Cardiac septum (tissue), 1 donor: ENCODE measurements at regions not wholly inside any gene's neighbourhood (a gene's known extent, or its start where the extent isn't known, plus 50 kb on each side); places are given as distances from the start of the nearest gene placed in this dataset.
A peak's percentile ranks its signal among the peaks of the same experiment; 100 is the strongest.
"Not testable (repeated sequence)": the region's sequence is repeated elsewhere in the genome, so short reads cannot be mapped to it uniquely, and the experiment has no call there.

ENCODE experiments used
- DNase-seq: peaks from one replicate; pipeline ENCODE4 v3.0.0-alpha.2; 2020; ENCODE audit warnings: low spot score
- intact Hi-C: fragments of 100-400 bp; cut with DNase I; formaldehyde crosslinking; loops from one replicate; pipeline ENCODE4 v1.14.0; 2022
- donor health status: DM: no; HTN: no; CAD: no.

DNA sequence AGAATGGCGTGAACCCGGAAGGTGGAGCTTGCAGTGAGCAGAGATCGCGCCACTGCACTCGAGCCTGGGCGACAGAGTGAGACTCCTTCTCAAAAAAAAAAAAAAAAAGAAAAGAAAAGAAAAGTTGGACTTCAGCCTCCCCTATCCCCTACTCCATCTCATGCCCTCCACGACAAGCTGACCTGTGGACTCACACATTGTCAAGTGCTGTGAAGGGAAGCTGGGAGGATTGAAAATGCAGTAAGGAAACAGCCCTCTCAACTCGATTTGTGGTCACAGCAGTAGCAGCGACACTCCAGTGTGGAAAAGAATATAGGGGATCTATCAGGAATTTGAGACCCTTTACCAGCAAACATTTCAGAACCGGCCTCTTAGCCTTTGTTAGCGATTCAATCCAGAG, 103.6 kb upstream of the SVIL start:
- intact Hi-C loops, result loop anchor here (5.0 kb wide), 4 partner anchors 44 to 211 kb away; no protein-coding TSS in a partner anchor
- no peak for DNase-seq

DNA sequence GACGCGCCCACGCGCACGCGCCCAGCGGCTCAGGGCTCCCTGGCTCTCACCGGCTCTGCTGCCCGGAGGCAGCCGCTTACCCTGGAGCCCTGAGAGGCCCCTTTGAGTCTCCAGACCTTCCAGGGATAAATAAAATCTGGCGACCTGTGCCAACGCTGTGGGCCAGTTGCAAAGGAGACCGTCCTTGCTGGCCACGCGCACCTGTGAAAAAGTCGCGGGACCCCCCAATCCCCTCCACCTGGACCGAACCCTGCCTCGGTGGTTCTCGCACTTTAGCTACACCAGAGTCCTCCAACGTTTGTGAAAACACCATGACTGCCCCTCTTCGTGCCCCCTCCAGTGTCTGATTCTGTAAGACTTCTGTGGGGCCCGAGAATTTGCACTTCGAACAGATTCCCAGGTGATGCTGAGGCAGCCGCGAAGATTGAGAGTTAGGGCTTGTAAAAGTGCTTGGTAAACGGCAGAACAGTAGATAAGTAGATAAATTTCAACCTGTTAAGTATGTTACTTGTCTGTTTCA, 102.4 kb upstream of the SVIL start:
- no peak for DNase-seq
- intact Hi-C loops, result loop anchor here (1.0 to 5.0 kb wide), 5 partner anchors 45 to 210 kb away; no protein-coding TSS in a partner anchor

DNA sequence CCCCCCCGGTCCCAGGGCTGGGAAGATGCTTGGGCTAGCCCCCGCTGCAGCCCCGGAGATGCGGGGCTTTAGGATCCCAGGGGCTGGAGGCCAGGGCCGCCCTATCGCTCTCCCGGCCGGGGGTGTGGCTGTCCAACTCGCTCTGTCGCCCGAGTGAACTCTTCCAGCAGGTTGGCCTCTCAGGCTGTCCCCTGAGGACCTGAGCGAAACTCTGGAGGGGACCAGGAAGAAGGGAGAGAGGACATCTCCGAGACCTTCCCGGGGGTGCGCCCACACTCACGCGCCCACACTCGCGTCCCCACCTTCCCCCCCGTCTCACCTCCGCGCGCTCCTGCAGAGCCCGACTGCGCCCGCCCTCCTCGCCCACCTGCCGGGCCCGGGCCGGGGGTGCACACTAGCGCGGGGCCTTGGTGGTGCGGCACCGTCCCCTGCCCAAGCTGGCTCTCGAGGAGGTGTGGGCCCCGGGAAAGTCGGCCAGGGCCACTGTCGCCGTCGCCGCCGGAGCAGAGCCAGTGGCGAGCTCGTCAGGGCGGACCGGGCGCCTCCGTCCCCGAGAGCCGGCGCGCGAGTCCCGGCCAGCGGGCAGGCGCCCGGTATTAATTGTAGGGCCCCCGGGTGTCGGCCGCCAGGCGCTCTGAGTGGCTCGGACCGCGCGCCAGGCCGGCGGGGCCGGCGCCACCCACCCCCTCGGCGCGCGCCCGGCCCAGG, 101.7 kb upstream of the SVIL start:
- intact Hi-C loops, result loop anchor here (1.0 to 5.0 kb wide), 5 partner anchors 44 to 209 kb away; no protein-coding TSS in a partner anchor
- DNase-seq, result peak; percentile 87

DNA sequence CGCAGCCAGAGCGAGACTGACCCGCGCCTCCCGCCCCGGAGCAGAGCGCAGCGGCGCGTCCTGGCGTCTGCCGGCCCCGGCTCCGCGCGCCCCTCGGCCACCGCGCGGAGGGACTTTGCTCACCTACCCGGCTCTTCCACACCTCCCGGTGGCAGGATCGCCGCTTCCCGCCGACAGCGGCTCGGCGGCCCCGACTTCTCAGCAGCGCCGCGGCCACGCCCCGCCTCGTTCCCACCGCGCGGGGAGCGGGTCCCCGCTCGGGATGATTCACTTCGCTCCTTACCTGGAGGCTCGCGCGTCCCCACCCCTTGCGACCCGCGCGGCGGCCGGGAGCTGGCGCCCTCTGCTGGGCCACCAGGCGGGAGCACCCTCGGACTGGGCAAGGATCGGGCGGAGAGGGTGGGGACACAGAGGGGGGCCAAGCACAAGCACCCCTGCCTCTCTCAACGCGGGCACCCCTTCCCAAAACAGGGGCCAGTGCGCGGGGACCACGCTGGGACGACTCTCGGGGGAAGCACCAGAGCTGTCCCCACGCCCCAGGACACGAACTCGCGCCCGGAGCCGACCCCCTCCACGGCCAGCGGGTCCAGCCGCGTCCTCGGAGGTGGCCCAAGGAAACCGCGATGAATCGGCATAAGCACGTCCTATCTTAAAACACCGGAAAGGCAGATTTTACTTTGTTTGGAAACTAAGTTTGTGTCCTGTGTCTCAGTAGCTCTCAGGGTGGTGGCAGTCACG, 101.0 kb upstream of the SVIL start:
- peak; percentile 97 for DNase-seq
- intact Hi-C loops, result loop anchor here (1.0 to 5.0 kb wide), 5 partner anchors 43 to 208 kb away; partner anchors contain the start of gene SVIL

DNA sequence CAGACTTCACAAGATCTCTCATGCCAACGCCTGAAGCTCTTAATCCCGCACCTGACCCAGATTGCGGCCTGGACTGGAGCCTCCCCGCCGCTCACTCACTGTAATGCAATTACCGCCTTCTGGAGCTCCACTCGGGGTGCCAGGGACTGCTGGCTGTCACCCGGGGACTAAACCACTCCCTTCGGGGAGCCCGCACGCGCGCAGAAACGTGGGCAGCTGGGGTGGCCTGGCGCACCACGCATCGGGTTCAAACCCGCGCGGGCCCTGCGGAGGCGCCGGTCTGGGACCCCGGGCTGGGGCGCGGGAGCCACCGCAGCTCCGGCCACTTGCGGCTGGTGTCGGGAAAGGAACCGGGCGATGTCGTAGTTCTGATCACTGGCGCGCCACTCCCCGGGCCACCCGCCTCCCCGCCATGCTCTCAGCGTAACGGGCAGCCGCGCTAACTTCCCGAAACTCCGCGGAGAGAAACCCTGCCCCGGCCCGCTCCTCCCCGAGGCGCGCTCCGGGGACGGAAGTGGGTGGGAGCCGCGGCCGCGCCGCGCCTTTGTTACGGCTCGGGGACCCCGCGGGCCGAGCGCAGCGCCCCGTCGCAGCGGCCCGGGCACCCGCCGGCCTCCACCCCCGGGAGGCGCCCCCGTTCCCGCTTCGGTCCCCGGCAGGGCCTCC, 100.3 kb upstream of the SVIL start:
- intact Hi-C loops, result loop anchor here (1.0 to 5.0 kb wide), 5 partner anchors 43 to 208 kb away; partner anchors contain the start of gene SVIL
- peak; percentile 93 for DNase-seq

DNA sequence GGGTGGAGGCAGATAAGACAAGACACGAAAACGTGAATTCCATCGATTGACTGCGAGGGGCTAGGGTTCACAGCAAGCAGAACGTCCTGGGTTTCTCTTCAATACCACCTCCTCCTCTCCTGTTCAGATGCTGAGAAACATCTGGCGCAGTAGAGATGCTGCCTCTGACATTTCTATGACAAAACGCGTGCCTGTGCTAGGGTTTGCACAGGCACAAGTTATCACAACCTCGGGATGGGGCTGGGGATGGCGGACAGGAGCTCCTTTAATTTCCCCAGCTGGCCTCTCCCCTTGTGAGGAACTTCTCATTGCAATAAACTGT, 99.8 kb upstream of the SVIL start:
- DNase-seq, result no peak
- intact Hi-C loops, result no loop called here

DNA sequence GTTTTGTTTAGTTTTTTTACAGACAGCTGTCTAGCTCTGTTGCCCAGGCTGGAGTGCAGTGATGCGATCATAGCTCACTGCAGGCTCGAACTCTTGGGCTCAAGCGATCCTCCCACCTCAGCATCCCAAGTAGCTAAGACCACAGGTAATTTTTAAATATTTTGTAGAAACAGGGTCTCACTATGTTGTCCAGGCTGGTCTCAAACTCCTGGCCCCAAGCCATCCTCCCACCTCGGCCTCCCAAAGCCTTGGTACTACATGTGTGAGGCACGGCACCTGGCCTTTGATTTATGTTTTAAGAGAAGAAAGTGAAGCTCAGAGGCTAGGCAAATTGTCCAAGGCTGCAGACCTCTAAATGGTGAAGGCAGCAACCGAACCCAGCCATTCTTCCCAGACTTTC, 98.6 kb upstream of the SVIL start:
- DNase-seq, result no peak
- intact Hi-C loops, result no loop called here

DNA sequence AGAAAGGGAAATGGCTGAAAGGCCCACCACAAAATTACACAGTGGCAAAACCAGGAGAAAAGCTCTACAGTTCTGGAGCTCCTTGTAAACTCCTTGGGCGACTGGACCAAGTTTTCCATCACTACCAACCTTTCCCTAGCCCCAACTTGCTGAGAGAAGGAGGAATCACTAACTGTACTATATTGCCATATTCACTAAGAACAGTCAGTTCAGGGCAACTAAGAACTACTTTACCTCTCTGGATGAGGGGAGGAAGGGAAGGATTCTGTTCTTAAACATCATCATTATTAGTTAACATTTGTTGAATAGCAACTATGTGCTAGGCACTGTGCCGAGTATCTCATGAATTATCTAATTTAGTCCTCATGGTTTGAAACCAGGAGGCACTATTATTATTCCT, 98.1 kb upstream of the SVIL start:
- intact Hi-C loops, result no loop called here
- no peak for DNase-seq

DNA sequence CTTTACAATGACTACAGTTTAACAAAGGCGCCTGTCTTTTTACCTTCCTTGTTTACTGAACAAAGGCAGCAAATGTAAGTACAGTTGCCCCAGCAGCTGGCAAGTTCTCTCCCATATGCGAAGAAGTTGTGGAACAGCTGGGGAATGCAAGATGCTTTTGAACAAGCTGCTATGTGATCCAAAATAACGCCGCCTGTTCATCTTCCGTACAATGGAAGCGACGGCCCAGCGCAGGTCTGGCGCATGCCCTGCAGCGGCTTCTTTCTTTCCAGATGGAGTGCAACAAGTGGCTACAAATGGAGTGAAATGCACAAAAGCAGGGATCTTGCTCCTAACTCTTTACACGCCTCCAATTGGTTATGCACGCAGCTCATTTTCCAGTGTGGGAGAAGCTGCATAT, 97.0 kb upstream of the SVIL start:
- intact Hi-C loops, result no loop called here
- DNase-seq, result no peak

DNA sequence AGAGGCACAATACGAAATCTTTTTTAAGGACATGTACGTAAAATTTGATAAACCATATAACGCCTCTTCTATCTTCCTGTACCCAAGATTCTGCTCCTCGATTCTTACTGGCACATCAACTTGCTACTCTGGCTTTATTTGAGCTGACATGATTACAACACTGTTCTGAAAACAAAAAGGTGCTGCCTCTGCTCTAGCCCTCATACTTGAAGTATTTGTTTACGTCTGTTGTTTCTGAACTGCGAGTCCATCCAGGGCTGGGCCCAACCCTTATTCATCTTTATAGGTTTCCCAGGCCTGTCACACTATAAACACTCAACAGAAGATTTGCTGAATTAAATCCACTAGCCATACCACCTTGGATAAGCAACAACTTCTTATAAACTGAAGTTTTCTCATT, 96.2 kb upstream of the SVIL start:
- intact Hi-C loops, result no loop called here
- no peak for DNase-seq

DNA sequence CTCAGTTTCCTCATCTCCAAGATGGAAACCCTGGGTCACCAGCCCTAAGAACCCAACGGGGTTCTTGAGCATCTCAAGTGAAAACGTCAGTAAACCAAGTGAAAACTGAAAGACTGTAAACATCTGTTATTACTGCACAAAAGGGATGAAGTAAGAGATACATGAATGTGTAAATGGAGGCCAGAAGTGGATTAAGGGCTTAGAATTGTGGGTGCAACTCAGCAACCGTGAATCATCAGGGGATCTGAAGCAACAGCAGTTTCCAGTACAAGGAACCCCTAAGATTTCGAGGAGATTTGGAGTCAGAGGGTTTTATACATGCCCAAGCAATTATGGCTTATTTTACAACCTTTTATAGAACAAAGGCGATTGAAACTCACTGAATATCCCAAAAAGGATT, 95.7 kb upstream of the SVIL start:
- intact Hi-C loops, result no loop called here
- DNase-seq, result no peak

DNA sequence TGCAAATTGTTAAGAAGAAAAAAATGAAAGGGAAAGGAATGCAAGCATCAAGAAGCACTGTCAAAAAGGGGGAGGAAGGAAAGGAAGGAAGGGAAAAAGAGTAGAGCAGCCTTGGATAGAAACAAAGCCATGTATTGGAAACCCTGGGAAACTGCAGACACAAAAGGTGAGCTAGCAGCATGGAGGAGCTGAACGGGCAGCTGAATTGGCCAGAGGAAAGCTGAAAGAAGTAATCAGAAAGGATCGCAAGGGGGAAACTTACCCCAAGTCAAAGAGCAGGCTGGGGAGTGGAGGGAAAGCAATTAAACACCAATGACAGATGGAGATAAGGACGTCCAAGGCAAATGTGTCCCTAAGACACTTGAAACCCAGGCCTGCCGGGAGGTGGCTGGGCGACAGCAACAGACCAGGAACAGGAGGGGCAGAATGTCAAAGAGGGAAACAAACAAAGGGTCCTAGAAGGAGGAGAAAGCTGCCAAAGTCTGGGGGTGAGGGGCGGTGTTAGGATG, 93.8 kb upstream of the SVIL start:
- intact Hi-C loops, result no loop called here

DNA sequence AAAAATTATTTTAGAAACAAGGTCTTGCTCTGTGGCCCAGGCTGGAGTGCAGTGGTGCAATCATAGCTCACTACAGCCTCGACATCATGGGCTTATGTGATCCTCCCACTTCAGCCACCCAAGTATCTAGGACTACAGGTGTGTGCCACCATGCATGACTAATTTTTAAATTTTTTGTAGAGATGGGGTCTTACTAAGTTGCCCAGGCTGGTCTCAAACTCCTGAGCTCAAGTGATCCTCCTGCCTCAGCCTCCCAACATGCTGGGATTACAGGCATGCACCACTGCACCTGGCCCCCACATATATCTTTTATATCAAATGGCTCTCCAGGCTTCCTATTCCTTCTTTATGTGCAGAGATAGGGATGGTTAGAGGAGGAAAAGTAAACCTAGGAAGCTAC, 91.2 kb upstream of the SVIL start:
- DNase-seq, intact Hi-C loops: not testable (repeated sequence)

More for the DNA sequence above, 93.8 kb upstream of the SVIL start:
- no peak for DNase-seq

DNA sequence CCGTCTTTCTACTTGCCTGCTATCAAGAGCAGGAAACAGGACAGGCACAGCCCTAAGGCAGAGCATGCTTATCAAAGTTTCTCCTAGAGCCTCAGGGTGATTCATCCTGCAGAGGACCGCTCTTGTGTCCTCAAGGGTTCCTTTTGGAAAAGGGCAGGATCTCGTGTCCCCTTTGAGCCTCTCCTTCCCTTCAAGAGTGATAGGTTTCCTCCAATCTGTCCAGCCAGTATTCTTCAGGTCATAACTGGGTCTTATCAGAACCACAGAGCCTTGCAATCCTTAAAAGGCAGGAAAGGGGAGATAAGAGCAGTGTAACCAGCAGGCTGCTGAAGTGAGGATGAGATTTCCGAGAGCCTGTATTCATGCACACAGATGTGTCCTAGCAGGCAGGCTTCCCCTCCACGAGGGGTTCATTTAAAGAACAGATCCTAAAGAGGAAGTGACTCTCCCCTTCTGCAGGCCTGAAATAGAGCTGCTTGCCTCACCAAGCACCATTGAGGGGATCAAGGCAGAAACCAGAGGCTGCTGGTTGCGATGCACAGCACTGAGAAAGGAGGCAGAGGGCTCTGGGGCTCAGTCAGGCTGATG, 90.5 kb upstream of the SVIL start:
- no peak for DNase-seq
- intact Hi-C loops, result no loop called here

DNA sequence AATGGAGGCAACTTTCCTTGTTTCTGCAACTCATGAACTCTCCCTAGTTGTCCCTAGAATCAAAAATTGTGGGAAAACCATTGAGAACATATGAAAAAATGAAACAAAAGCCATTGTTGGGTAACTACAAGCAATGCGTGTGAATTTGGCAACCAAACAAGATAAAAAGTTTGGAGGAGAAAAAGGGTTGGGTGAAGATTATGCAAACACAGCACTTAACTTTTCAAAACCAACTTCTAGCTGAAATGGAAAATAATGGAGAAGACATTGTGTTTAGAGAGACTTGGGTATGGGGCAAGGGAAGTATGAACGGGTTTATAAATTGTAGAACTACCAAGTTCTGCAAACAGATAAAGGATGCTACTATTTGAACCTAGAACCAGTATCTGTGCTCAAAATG, 89.0 kb upstream of the SVIL start:
- DNase-seq, result no peak
- intact Hi-C loops, result no loop called here

DNA sequence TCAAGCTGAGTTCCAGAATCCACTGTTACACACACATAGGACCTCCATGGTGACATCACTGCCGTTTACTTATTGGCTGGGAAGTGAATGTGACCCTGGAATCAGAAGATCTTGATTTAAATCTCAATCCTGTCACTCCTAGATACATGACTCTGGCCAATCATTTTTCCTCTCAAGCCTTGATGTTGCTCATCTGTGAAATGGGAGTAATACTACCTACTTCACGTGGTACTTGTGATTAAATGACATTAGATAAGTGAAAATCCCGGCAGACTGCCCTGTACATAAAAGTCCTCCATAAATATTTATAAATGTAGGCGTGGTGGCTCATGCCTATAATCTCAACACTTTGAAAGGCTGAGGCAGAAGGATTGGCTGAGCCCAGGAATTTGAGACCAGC, 88.0 kb upstream of the SVIL start:
- no peak for DNase-seq
- intact Hi-C loops, result no loop called here

DNA sequence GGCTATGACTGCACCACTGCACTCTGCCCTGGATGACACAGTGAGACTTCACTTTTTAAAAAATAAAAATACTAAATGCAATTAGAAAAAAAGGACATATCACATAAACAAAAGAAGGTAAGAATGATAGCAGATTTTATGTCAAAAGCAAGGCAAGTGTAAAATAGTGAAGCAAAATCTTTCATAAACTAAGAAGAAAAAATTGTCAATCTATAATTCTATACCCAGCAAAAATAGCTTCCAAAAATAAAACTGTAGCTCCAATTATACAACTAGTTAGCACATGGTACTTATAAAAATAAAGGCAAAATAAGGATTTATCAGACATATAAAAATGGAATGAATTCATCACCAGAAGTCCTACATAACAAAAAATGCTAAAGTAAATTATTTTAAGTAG, 85.4 kb upstream of the SVIL start:
- DNase-seq, result no peak
- intact Hi-C loops, result no loop called here

DNA sequence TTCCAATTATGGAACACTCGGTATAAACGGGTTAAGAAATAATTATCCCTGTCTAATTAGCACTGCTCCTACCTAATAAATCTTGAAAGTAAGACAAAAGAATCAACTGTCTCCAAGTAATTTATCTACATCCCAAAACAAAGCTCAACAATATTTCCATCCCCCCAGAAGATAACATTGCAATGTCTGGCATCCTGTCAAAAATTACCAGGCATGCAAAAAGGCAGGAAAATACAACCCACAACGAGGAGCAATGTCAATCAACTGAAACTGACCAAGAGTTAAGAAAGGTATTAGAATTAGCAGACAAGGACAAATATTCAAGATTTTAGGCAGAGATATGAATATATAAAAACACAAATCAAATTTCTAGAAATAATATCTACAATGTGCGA, 84.5 kb upstream of the SVIL start:
- no peak for DNase-seq
- intact Hi-C loops, result no loop called here

DNA sequence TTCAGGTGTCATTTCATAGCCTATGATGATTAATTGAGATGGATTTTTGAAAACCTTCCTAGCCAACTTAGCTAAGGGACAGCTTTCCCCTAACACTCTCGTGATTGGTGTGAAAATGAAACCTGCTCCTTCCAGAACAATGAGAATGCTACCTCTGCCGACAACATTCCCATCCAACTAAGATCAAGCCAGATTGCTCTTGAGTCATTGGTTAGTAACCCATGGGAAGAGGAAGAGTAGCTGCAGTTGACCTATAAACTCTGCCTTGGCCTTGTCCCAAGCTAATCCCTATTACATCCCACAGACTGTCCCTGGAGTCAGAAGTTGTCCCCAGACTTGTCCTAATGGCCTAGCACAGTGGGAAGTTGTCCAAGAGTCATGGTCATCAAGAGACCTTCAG, 80.5 kb upstream of the SVIL start:
- intact Hi-C loops, result no loop called here
- DNase-seq, result no peak
